HEK293T (cell line): ENCODE measurements at regions not wholly inside any gene's neighbourhood (a gene's known extent, or its start where the extent isn't known, plus 50 kb on each side); places are given as distances from the start of the nearest gene placed in this dataset.

Source experiments
- CTCF ChIA-PET: fragments of 350-600 bp; formaldehyde crosslinking; extraction: SDS; loops from one replicate; lab custom pipeline; 2021; ENCODE audit warnings: antibody characterized with exemption, inconsistent platforms; lab: Yijun Ruan, JAX
- POLR2A ChIA-PET: fragments of 350-600 bp; formaldehyde crosslinking; extraction: SDS; loops from one replicate; lab custom pipeline; 2020; ENCODE audit warnings: antibody characterized with exemption, inconsistent platforms; lab: Yijun Ruan, JAX
- DNase-seq: peaks from one replicate; pipeline ENCODE4 v3.0.0; 2012; ENCODE audit warnings: mixed read lengths; ENCODE audit errors: extremely low spot score
- ARNT ChIP-seq: fragments of 450-650 bp; IDR thresholded peaks from 2 replicates; pipeline ENCODE4 v1.6.1; 2017; ENCODE audit warnings: mild to moderate bottlenecking
- BHLHE40 ChIP-seq: fragments of 450-650 bp; IDR thresholded peaks from 2 replicates; pipeline ENCODE4 v1.6.1; 2016; ENCODE audit warnings: mild to moderate bottlenecking, moderate library complexity, borderline replicate concordance
- CTBP1 ChIP-seq: fragments of 450-650 bp; IDR thresholded peaks from 2 replicates; pipeline ENCODE4 v1.6.1; 2016; ENCODE audit warnings: borderline replicate concordance
- ELF4 ChIP-seq: fragments of 450-650 bp; IDR thresholded peaks from 2 replicates; pipeline ENCODE4 v1.6.1; 2017; ENCODE audit warnings: antibody characterized with exemption
- FOXA1 ChIP-seq: fragments of 450-650 bp; IDR thresholded peaks from 2 replicates; pipeline ENCODE4 v1.6.1; 2016; ENCODE audit warnings: mild to moderate bottlenecking
- FOXK2 ChIP-seq: fragments of 450-650 bp; IDR thresholded peaks from 2 replicates; pipeline ENCODE4 v1.6.1; 2016; ENCODE audit warnings: mild to moderate bottlenecking
- FOXM1 ChIP-seq: fragments of 450-650 bp; IDR thresholded peaks from 2 replicates; pipeline ENCODE4 v1.6.1; 2017; ENCODE audit warnings: mild to moderate bottlenecking, borderline replicate concordance
- HDGF ChIP-seq: fragments of 450-650 bp; IDR thresholded peaks from 2 replicates; pipeline ENCODE4 v1.6.1; 2017; ENCODE audit warnings: antibody characterized with exemption, borderline replicate concordance
- L3MBTL2 ChIP-seq: fragments of 450-650 bp; conservative IDR thresholded peaks from 2 replicates; pipeline ENCODE4 v1.6.1; 2016; ENCODE audit warnings: mild to moderate bottlenecking
- LEF1 ChIP-seq: fragments of 450-650 bp; IDR thresholded peaks from 2 replicates; pipeline ENCODE4 v1.6.1; 2017; ENCODE audit warnings: mild to moderate bottlenecking, borderline replicate concordance
- NFRKB ChIP-seq: fragments of 450-650 bp; IDR thresholded peaks from 2 replicates; pipeline ENCODE4 v1.6.1; 2016; ENCODE audit warnings: mild to moderate bottlenecking, moderate library complexity
- SP1 ChIP-seq: fragments of 450-650 bp; IDR thresholded peaks from 2 replicates; pipeline ENCODE4 v1.6.1; 2017
- SUZ12 ChIP-seq: fragments of 450-650 bp; IDR thresholded peaks from 2 replicates; pipeline ENCODE4 v1.6.1; 2016; ENCODE audit warnings: mild to moderate bottlenecking
- TARDBP ChIP-seq: fragments of 450-650 bp; IDR thresholded peaks from 2 replicates; pipeline ENCODE4 v1.6.1; 2016
- ZNF384 ChIP-seq: fragments of 450-650 bp; IDR thresholded peaks from 2 replicates; pipeline ENCODE4 v1.6.1; 2016
- TF ChIP-seq, protein P1 (sequence below): fragments of 450-650 bp; IDR thresholded peaks from 2 replicates; pipeline ENCODE4 v1.6.1; 2016

GRCh38 chrX:30955687-30956086 lies 66.6 kb upstream of the TAB3 start:
- TF ChIP-seq CTBP1 (no peak), HDGF (no peak), ZNF384 (no peak), FOXA1 (no peak), ELF4 (no peak), TARDBP (no peak), FOXK2 (no peak), SUZ12 (no peak), SP1 (no peak), NFRKB (no peak), L3MBTL2 (no peak), BHLHE40 (no peak), FOXM1 (no peak), LEF1 (no peak), ARNT (no peak)
- TF ChIP-seq, protein P1, sequence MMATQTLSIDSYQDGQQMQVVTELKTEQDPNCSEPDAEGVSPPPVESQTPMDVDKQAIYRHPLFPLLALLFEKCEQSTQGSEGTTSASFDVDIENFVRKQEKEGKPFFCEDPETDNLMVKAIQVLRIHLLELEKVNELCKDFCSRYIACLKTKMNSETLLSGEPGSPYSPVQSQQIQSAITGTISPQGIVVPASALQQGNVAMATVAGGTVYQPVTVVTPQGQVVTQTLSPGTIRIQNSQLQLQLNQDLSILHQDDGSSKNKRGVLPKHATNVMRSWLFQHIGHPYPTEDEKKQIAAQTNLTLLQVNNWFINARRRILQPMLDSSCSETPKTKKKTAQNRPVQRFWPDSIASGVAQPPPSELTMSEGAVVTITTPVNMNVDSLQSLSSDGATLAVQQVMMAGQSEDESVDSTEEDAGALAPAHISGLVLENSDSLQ, result no peak
- no peak for DNase-seq
- ChIA-PET CTCF (interaction anchor here (0.5 to 0.9 kb wide), 2 partner anchors 10 to 20 kb away, joined by 3 read pairs; no protein-coding TSS in a partner anchor), POLR2A (no interaction called here)

DNA sequence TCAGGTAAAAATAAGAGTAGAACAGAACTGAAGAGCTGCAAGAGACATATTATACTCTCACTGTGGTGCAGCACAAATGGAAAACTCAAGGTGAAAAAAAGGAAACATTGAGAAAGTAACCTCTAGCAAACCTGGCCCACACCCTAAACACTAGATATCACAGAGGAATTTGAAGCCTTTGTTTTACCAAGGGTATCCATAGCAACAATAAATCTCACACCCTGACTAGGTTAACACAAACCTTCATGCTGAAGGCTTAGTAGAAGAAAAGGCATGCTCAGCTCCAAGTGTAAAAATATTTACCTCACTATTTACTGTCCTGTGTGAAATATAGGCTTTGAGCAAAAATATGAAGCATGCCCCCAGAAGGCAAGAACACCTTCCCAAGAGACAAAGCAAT lies 61.9 kb upstream of the TAB3 start:
- POLR2A ChIA-PET, result no interaction called here
- CTCF ChIA-PET, result no interaction called here
- DNase-seq, result no peak
- TF ChIP-seq FOXK2 (no peak), CTBP1 (no peak), SUZ12 (no peak)
- TF ChIP-seq, protein P1, result no peak

GRCh38 chrX:30950391-30950790 lies 61.3 kb upstream of the TAB3 start:
- CTCF ChIA-PET, result no interaction called here
- DNase-seq, result no peak
- TF ChIP-seq FOXK2 (no peak), LEF1 (no peak), ARNT (no peak), CTBP1 (no peak), BHLHE40 (no peak), ZNF384 (no peak), SUZ12 (no peak), SP1 (no peak), FOXA1 (no peak), HDGF (no peak), L3MBTL2 (no peak), FOXM1 (no peak), TARDBP (no peak), NFRKB (no peak), ELF4 (no peak)
- TF ChIP-seq, protein P1, result no peak
- POLR2A ChIA-PET, result no interaction called here

GRCh38 chrX:30949554-30949953 lies 60.5 kb upstream of the TAB3 start:
- CTCF ChIA-PET, result no interaction called here
- DNase-seq, result no peak
- TF ChIP-seq L3MBTL2 (no peak), BHLHE40 (no peak), FOXK2 (no peak), FOXM1 (no peak)
- POLR2A ChIA-PET, result no interaction called here

DNA sequence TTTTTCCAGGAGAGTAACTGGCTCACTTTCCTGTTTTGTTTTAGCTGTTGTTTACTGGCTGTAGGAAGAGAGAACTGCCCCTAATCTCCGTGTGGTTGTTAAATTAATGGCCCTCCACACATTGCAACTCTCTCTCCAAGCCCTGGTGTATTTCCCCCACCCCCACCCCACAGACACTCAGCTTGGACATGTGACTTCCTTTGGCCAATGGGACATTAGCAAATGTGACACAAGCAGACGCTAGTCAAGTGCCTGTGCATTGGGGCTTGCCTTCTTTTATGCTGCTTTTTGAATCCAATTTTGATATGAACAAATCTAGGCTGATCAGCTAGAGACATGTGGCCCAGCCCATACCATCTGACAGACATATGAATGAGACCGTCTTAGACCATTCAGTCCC lies 59.6 kb upstream of the TAB3 start:
- TF ChIP-seq ELF4 (no peak), LEF1 (no peak), FOXM1 (no peak), FOXA1 (no peak), CTBP1 (no peak), ZNF384 (no peak), TARDBP (no peak), ARNT (no peak), SUZ12 (no peak), L3MBTL2 (no peak), SP1 (no peak), NFRKB (no peak), FOXK2 (no peak), BHLHE40 (no peak), HDGF (no peak)
- TF ChIP-seq, protein P1, result no peak
- ChIA-PET CTCF (interaction anchor here (0.6 kb wide), 1 partner anchor 462 kb away, joined by 3 read pairs; no protein-coding TSS in a partner anchor), POLR2A (no interaction called here)
- no peak for DNase-seq

GRCh38 chrX:30948051-30948450 lies 59.0 kb upstream of the TAB3 start:
- TF ChIP-seq, protein P1, result no peak
- TF ChIP-seq NFRKB (no peak), HDGF (no peak), FOXK2 (no peak), LEF1 (no peak), BHLHE40 (no peak), TARDBP (no peak), FOXA1 (no peak), ELF4 (no peak), SUZ12 (no peak)
- no peak for DNase-seq
- ChIA-PET CTCF (interaction anchor here (0.6 kb wide), 1 partner anchor 463 kb away, joined by 3 read pairs; no protein-coding TSS in a partner anchor), POLR2A (no interaction called here)
